ENCODE measurements at regions not wholly inside any gene's neighbourhood (a gene's known extent, or its start where the extent isn't known, plus 50 kb on each side); places are given as distances from the start of the nearest gene placed in this dataset.

DNA sequence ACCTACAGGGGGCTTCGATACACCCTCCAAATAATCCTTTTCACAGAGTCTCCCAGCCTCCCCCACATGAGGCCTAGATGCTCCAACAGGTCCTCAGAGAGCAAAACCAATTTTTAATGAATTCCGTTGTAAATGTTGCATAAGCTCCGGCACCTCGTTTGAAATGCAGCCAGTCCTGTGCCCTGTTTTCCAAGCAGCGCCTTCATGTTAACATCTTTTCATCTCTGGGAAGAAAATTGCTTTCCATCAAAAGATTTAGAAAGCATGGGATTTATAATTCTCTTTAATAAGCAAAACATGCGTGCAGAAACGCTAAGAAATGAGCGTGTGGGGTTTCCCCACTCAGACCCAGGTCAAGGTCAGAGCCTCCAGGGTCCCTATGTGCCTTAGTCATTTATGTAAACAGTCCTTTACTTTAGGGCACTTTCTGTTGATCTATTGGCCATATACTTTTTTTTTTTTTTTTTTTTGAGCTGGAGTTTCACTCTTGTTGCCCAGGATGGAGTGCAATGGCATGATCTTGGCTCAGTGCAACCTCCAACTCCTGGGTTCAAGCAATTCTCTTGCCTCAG is 177.5 kb upstream of the S1PR3 start:
- no peak for DNase-seq
- Histone ChIP-seq H3K36me3 (replicated peaks in 1 of 2; ENCODE audit: control extremely low read depth in 1 of 2, control insufficient read depth in 1 of 2, extremely low read depth in 1 of 2, insufficient read depth in 2 of 2, low read length in 1 of 2) (no peaks in the 10 kb centered on the region), H3K27ac (ENCODE audit: low read length in 2 of 2) (no peak overlapping the region), H3K4me2 (replicated peaks; ENCODE audit: low read depth, low read length, poor library complexity, severe bottlenecking) (no peak overlapping the region), H3K4me1 (ENCODE audit: control insufficient read depth in 2 of 2, insufficient read depth in 2 of 2, low read length in 2 of 2) (no peaks in the 10 kb centered on the region), H3K4me3 (ENCODE audit: control extremely low read depth in 1 of 5, extremely low read depth in 1 of 5, insufficient read depth in 1 of 5, low read depth in 2 of 5, low read length in 4 of 5) (no peak overlapping the region), H3K27me3 (replicated peaks in 1 of 4; ENCODE audit: control extremely low read depth in 1 of 4, control insufficient read depth in 3 of 4, insufficient read depth in 4 of 4, low read length in 3 of 4) (peaks cover 0 to 11% (median 0%) of the 10 kb centered on the region in 4 experiments), H3K79me2 (ENCODE audit: control insufficient read depth, insufficient read depth, low read length) (no peaks in the 10 kb centered on the region), H3K9ac (ENCODE audit: low read length) (no peak overlapping the region), H3K9me3 (ENCODE audit: control extremely low read depth in 1 of 3, control insufficient read depth in 2 of 3, insufficient read depth in 1 of 3, low read length in 2 of 3) (no peaks in the 10 kb centered on the region), H2AFZ (ENCODE audit: insufficient read depth, low read depth, low read length, poor library complexity, severe bottlenecking) (no peak overlapping the region), H4K20me1 (ENCODE audit: control insufficient read depth, insufficient read depth, low read length, poor library complexity, severe bottlenecking) (no peaks in the 10 kb centered on the region)
- 89% methylated on average over 7 of the region's 8 CpGs for WGBS (ENCODE audit: insufficient coverage)
- H3K4me1 Mint-ChIP-seq = no peaks in the 10 kb centered on the region
- no peak for ATAC-seq (ENCODE audit: low read depth)
- H3K9me3 Mint-ChIP-seq (ENCODE audit: insufficient read depth) = no peaks in the 10 kb centered on the region
- no peak overlapping the region for H3K4me3 Mint-ChIP-seq
- peaks cover 17% of the 10 kb centered on the region for H3K27me3 Mint-ChIP-seq
- no peak overlapping the region for H3K27ac Mint-ChIP-seq
- ChIA-PET CTCF (no interaction called here), POLR2A (no interaction called here)
- intact Hi-C loops (cut with micrococcal nuclease) = no loop called here
- no peak for TF ChIP-seq EZH2 (IDR thresholded peaks at IDR 0.05; ENCODE audit: borderline replicate concordance, insufficient read depth, low read depth, low read length, poor library complexity, severe bottlenecking)
- TF ChIP-seq CTCF (IDR thresholded peaks at IDR 0.05) = no peak

DNA sequence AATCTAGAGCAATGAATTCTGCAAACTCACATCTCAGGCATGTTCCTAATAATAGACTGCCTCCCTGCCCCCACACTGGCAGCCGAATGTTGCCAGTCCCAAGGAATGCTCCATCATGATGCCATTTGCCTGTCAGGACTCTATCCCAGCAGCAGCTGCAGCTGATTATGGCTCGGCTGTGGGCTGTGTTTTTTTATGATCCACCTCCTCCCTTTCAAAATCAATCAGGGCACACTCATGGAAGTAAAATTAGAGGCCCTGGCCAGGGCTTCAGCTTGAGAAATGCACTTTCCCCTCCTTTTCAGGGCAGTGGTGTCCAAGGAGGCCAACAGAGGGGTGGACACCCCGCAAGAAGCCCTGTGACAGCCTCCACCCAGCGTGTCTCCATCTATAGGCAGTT is 176.7 kb upstream of the S1PR3 start:
- no peak overlapping the region for H3K4me3 Mint-ChIP-seq
- ATAC-seq (ENCODE audit: low read depth) = no peak

More for the DNA sequence above, 176.7 kb upstream of the S1PR3 start:
- intact Hi-C loops (cut with micrococcal nuclease) = no loop called here
- ChIA-PET CTCF (no interaction called here), POLR2A (no interaction called here)
- H3K79me2 ChIP-seq (ENCODE audit: control insufficient read depth, insufficient read depth, low read length) = no peaks in the 10 kb centered on the region
- Mint-ChIP-seq H3K4me1 (no peaks in the 10 kb centered on the region), H3K9me3 (ENCODE audit: insufficient read depth) (no peaks in the 10 kb centered on the region), H3K27ac (no peak overlapping the region), H3K27me3 (peaks cover 17% of the 10 kb centered on the region)
- no peaks in the 10 kb centered on the region for H3K36me3 ChIP-seq (replicated peaks in 1 of 2; ENCODE audit: control extremely low read depth in 1 of 2, control insufficient read depth in 1 of 2, extremely low read depth in 1 of 2, insufficient read depth in 2 of 2, low read length in 1 of 2)
- H3K27ac ChIP-seq (ENCODE audit: low read length in 2 of 2) = no peak overlapping the region
- DNase-seq = no peak
- no peaks in the 10 kb centered on the region for H3K4me1 ChIP-seq (ENCODE audit: control insufficient read depth in 2 of 2, insufficient read depth in 2 of 2, low read length in 2 of 2)
- TF ChIP-seq CTCF (IDR thresholded peaks at IDR 0.05) (no peak), EZH2 (IDR thresholded peaks at IDR 0.05; ENCODE audit: borderline replicate concordance, insufficient read depth, low read depth, low read length, poor library complexity, severe bottlenecking) (no peak)
- peaks cover 0 to 11% (median 0%) of the 10 kb centered on the region in 4 experiments for H3K27me3 ChIP-seq (replicated peaks in 1 of 4; ENCODE audit: control extremely low read depth in 1 of 4, control insufficient read depth in 3 of 4, insufficient read depth in 4 of 4, low read length in 3 of 4)
- H3K9me3 ChIP-seq (ENCODE audit: control extremely low read depth in 1 of 3, control insufficient read depth in 2 of 3, insufficient read depth in 1 of 3, low read length in 2 of 3) = no peaks in the 10 kb centered on the region
- no peak overlapping the region for H2AFZ ChIP-seq (ENCODE audit: insufficient read depth, low read depth, low read length, poor library complexity, severe bottlenecking)
- WGBS (ENCODE audit: insufficient coverage) = 81% methylated on average over 3 of the region's 4 CpGs
- H3K9ac ChIP-seq (ENCODE audit: low read length) = no peak overlapping the region
- H3K4me2 ChIP-seq (replicated peaks; ENCODE audit: low read depth, low read length, poor library complexity, severe bottlenecking) = no peak overlapping the region
- no peak overlapping the region for H3K4me3 ChIP-seq (ENCODE audit: control extremely low read depth in 1 of 5, extremely low read depth in 1 of 5, insufficient read depth in 1 of 5, low read depth in 2 of 5, low read length in 4 of 5)
- no peaks in the 10 kb centered on the region for H4K20me1 ChIP-seq (ENCODE audit: control insufficient read depth, insufficient read depth, low read length, poor library complexity, severe bottlenecking)

Measured in B cell (primary cell).